ENCODE measurements at regions not wholly inside any gene's neighbourhood (a gene's known extent, or its start where the extent isn't known, plus 50 kb on each side); places are given as distances from the start of the nearest gene placed in this dataset.

- no peak overlapping the region for H3K4me3 ChIP-seq (ENCODE audit: control insufficient read depth in 2 of 3, extremely low read depth in 1 of 3, insufficient read depth in 2 of 3, low read depth in 1 of 3, low read length in 3 of 3)
- no peaks in the 10 kb centered on the region for H3K79me2 ChIP-seq (ENCODE audit: control insufficient read depth, insufficient read depth, low read length)
- no peak overlapping the region for H3K9ac ChIP-seq (ENCODE audit: control insufficient read depth, extremely low read depth, insufficient read depth, low read length)
- DNase-seq (ENCODE audit: low read depth, low spot score) (no peak), FAIRE-seq (no peak)
- TF ChIP-seq, protein P1, sequence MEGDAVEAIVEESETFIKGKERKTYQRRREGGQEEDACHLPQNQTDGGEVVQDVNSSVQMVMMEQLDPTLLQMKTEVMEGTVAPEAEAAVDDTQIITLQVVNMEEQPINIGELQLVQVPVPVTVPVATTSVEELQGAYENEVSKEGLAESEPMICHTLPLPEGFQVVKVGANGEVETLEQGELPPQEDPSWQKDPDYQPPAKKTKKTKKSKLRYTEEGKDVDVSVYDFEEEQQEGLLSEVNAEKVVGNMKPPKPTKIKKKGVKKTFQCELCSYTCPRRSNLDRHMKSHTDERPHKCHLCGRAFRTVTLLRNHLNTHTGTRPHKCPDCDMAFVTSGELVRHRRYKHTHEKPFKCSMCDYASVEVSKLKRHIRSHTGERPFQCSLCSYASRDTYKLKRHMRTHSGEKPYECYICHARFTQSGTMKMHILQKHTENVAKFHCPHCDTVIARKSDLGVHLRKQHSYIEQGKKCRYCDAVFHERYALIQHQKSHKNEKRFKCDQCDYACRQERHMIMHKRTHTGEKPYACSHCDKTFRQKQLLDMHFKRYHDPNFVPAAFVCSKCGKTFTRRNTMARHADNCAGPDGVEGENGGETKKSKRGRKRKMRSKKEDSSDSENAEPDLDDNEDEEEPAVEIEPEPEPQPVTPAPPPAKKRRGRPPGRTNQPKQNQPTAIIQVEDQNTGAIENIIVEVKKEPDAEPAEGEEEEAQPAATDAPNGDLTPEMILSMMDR (optimal IDR thresholded peaks at IDR 0.05 in 1 of 3, IDR thresholded peaks at IDR 0.05 in 1 of 3, conservative IDR thresholded peaks at IDR 0.05 in 1 of 3; ENCODE audit: extremely low read depth in 1 of 3, insufficient read depth in 2 of 3, low read length in 3 of 3): no peak
- no peak for TF ChIP-seq EZH2 (IDR thresholded peaks at IDR 0.05; ENCODE audit: low read length)
- no peaks in the 10 kb centered on the region for H3K36me3 ChIP-seq (ENCODE audit: control insufficient read depth in 2 of 2, extremely low read depth in 1 of 2, insufficient read depth in 2 of 2, low read length in 2 of 2)
- no peaks in the 10 kb centered on the region for H3K9me3 ChIP-seq (ENCODE audit: control insufficient read depth, low read depth, low read length)
- H3K9me1 ChIP-seq (ENCODE audit: control insufficient read depth, extremely low read depth, insufficient read depth, low read length): no peaks in the 10 kb centered on the region
- H3K27me3 ChIP-seq (ENCODE audit: control insufficient read depth, extremely low read depth, insufficient read depth, low read length): no peaks in the 10 kb centered on the region
- H3K27ac ChIP-seq (ENCODE audit: control insufficient read depth, insufficient read depth, low read length): no peak overlapping the region
- H3K4me1 ChIP-seq (ENCODE audit: control insufficient read depth, extremely low read depth, insufficient read depth, low read length): peaks cover 10% of the 10 kb centered on the region
- dilution Hi-C loops (cut with MboI; ENCODE audit: extremely low pct_ligation_motif_present, low sequenced_read_pairs): no loop called here
- H4K20me1 ChIP-seq (ENCODE audit: control insufficient read depth, extremely low read depth, insufficient read depth, low read length): no peaks in the 10 kb centered on the region
- no peak overlapping the region for H3K4me2 ChIP-seq (ENCODE audit: control insufficient read depth, extremely low read depth, insufficient read depth, low read depth, low read length)
- no peak overlapping the region for H2AFZ ChIP-seq (ENCODE audit: control insufficient read depth, low read length)
Observed at GRCh38 chr9:79988126-79988525, 416.4 kb downstream of the TLE4 start.

DNA sequence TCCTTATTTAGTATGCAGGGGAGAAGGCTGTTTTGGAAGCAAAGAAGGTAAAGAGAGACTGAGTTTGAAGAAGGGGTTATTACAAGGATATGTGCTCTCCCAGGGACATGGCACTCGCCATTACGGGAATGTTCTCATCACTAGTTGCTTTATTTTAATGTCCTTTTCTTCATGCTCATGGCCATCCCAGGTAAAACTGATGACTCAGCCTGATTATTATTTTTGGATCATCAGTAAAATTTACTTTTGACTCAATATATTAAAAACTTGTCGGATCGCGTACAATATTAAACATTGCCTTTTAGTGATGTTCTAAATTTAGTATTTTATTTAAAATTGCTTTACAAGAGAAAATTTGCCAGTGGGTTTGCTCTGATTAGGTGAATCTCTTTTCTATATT, 414.7 kb downstream of the TLE4 start:
- H4K20me1 ChIP-seq (ENCODE audit: control insufficient read depth, extremely low read depth, insufficient read depth, low read length): no peaks in the 10 kb centered on the region
- H3K27ac ChIP-seq (ENCODE audit: control insufficient read depth, insufficient read depth, low read length): no peak overlapping the region
- no peaks in the 10 kb centered on the region for H3K36me3 ChIP-seq (ENCODE audit: control insufficient read depth in 2 of 2, extremely low read depth in 1 of 2, insufficient read depth in 2 of 2, low read length in 2 of 2)
- H3K9ac ChIP-seq (ENCODE audit: control insufficient read depth, extremely low read depth, insufficient read depth, low read length): no peak overlapping the region
- no peak for DNase-seq (ENCODE audit: low read depth, low spot score)
- no peak overlapping the region for H3K4me2 ChIP-seq (ENCODE audit: control insufficient read depth, extremely low read depth, insufficient read depth, low read depth, low read length)
- no peak for FAIRE-seq
- no peak overlapping the region for H3K4me3 ChIP-seq (ENCODE audit: control insufficient read depth in 2 of 3, extremely low read depth in 1 of 3, insufficient read depth in 2 of 3, low read depth in 1 of 3, low read length in 3 of 3)
- no peaks in the 10 kb centered on the region for H3K9me1 ChIP-seq (ENCODE audit: control insufficient read depth, extremely low read depth, insufficient read depth, low read length)
- no peak for TF ChIP-seq EZH2 (IDR thresholded peaks at IDR 0.05; ENCODE audit: low read length)
- TF ChIP-seq, protein P1 (optimal IDR thresholded peaks at IDR 0.05 in 1 of 3, IDR thresholded peaks at IDR 0.05 in 1 of 3, conservative IDR thresholded peaks at IDR 0.05 in 1 of 3; ENCODE audit: extremely low read depth in 1 of 3, insufficient read depth in 2 of 3, low read length in 3 of 3): no peak
- dilution Hi-C loops (cut with MboI; ENCODE audit: extremely low pct_ligation_motif_present, low sequenced_read_pairs): no loop called here
- H3K79me2 ChIP-seq (ENCODE audit: control insufficient read depth, insufficient read depth, low read length): no peaks in the 10 kb centered on the region
- H3K27me3 ChIP-seq (ENCODE audit: control insufficient read depth, extremely low read depth, insufficient read depth, low read length): no peaks in the 10 kb centered on the region
- peaks cover 10% of the 10 kb centered on the region for H3K4me1 ChIP-seq (ENCODE audit: control insufficient read depth, extremely low read depth, insufficient read depth, low read length)
- no peak overlapping the region for H2AFZ ChIP-seq (ENCODE audit: control insufficient read depth, low read length)
- no peaks in the 10 kb centered on the region for H3K9me3 ChIP-seq (ENCODE audit: control insufficient read depth, low read depth, low read length)
